ENCODE measurements at regions not wholly inside any gene's neighbourhood (a gene's known extent, or its start where the extent isn't known, plus 50 kb on each side); places are given as distances from the start of the nearest gene placed in this dataset.

- DNase-seq (ENCODE audit: extremely low spot score, unreplicated experiment) = no peak
- TF ChIP-seq, protein P1, sequence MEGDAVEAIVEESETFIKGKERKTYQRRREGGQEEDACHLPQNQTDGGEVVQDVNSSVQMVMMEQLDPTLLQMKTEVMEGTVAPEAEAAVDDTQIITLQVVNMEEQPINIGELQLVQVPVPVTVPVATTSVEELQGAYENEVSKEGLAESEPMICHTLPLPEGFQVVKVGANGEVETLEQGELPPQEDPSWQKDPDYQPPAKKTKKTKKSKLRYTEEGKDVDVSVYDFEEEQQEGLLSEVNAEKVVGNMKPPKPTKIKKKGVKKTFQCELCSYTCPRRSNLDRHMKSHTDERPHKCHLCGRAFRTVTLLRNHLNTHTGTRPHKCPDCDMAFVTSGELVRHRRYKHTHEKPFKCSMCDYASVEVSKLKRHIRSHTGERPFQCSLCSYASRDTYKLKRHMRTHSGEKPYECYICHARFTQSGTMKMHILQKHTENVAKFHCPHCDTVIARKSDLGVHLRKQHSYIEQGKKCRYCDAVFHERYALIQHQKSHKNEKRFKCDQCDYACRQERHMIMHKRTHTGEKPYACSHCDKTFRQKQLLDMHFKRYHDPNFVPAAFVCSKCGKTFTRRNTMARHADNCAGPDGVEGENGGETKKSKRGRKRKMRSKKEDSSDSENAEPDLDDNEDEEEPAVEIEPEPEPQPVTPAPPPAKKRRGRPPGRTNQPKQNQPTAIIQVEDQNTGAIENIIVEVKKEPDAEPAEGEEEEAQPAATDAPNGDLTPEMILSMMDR (IDR thresholded peaks at IDR 0.05) = no peak
- H3K4me1 Mint-ChIP-seq (ENCODE audit: unreplicated experiment) = no peaks in the 10 kb centered on the region
- H3K27ac Mint-ChIP-seq (ENCODE audit: unreplicated experiment) = no peak overlapping the region
- H3K27me3 Mint-ChIP-seq (ENCODE audit: unreplicated experiment) = no peaks in the 10 kb centered on the region
- H3K4me3 Mint-ChIP-seq (ENCODE audit: unreplicated experiment) = no peak overlapping the region
- H3K9me3 Mint-ChIP-seq (ENCODE audit: unreplicated experiment) = peaks cover 34% of the 10 kb centered on the region
- no peaks in the 10 kb centered on the region for H3K36me3 Mint-ChIP-seq (ENCODE audit: unreplicated experiment)
Measured at GRCh38 chr5:2335733-2336515, 415.6 kb downstream of the IRX2 start.

DNA sequence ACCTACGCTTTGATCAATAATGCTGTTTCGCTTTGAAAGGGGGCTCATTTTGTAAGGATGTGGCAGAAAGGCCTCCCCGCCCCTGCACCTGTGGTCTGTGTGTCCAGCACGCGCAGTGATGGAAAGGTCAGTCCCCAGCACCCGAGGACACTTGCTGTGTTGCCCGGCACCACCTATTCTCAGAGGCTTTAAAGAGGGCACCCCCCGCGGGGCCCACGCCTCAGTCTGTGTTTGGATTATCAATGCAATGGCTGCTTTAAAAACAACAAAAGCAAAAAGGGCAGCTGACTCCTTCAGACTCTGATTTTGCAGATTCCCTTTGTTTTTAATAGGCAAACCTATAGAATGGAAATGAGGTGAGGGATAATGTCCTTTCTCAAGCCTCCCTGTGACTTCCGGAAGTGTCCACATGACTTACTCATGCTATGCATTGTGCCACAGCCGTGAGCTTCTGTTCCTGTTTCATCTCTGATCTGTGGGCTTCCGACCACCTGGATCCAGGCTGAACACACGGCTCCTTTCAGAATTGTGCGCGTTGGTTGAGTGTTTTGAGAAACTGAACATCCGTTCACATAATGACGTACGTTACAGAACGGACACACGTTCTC lies 416.2 kb downstream of the IRX2 start:
- peaks cover 33% of the 10 kb centered on the region for H3K9me3 Mint-ChIP-seq (ENCODE audit: unreplicated experiment)
- no peaks in the 10 kb centered on the region for H3K4me1 Mint-ChIP-seq (ENCODE audit: unreplicated experiment)

GRCh38 chr5:2334719-2335118 lies 416.8 kb downstream of the IRX2 start:
- no peak for DNase-seq (ENCODE audit: extremely low spot score, unreplicated experiment)
- Mint-ChIP-seq H3K4me1 (ENCODE audit: unreplicated experiment) (no peaks in the 10 kb centered on the region), H3K4me3 (ENCODE audit: unreplicated experiment) (no peak overlapping the region), H3K27me3 (ENCODE audit: unreplicated experiment) (no peaks in the 10 kb centered on the region), H3K27ac (ENCODE audit: unreplicated experiment) (no peak overlapping the region), H3K9me3 (ENCODE audit: unreplicated experiment) (peaks cover 33% of the 10 kb centered on the region), H3K36me3 (ENCODE audit: unreplicated experiment) (no peaks in the 10 kb centered on the region)
- TF ChIP-seq, protein P1 (IDR thresholded peaks at IDR 0.05) = no peak

More for the DNA sequence above, 416.2 kb downstream of the IRX2 start:
- TF ChIP-seq, protein P1 (IDR thresholded peaks at IDR 0.05) = no peak
- DNase-seq (ENCODE audit: extremely low spot score, unreplicated experiment) = no peak
- Mint-ChIP-seq H3K36me3 (ENCODE audit: unreplicated experiment) (no peaks in the 10 kb centered on the region), H3K27me3 (ENCODE audit: unreplicated experiment) (no peaks in the 10 kb centered on the region), H3K4me3 (ENCODE audit: unreplicated experiment) (no peak overlapping the region), H3K27ac (ENCODE audit: unreplicated experiment) (no peak overlapping the region)

- H3K27ac Mint-ChIP-seq (ENCODE audit: unreplicated experiment) = no peak overlapping the region
- TF ChIP-seq, protein P1 (IDR thresholded peaks at IDR 0.05) = no peak
- H3K27me3 Mint-ChIP-seq (ENCODE audit: unreplicated experiment) = no peaks in the 10 kb centered on the region
- no peaks in the 10 kb centered on the region for H3K4me1 Mint-ChIP-seq (ENCODE audit: unreplicated experiment)
- H3K9me3 Mint-ChIP-seq (ENCODE audit: unreplicated experiment) = peaks cover 39% of the 10 kb centered on the region
- no peak overlapping the region for H3K4me3 Mint-ChIP-seq (ENCODE audit: unreplicated experiment)
- H3K36me3 Mint-ChIP-seq (ENCODE audit: unreplicated experiment) = no peaks in the 10 kb centered on the region
- no peak for DNase-seq (ENCODE audit: extremely low spot score, unreplicated experiment)
Measured at GRCh38 chr5:2333291-2333690, 418.2 kb downstream of the IRX2 start.

GRCh38 chr5:2332521-2332920 lies 419.0 kb downstream of the IRX2 start:
- H3K27me3 Mint-ChIP-seq (ENCODE audit: unreplicated experiment) = no peaks in the 10 kb centered on the region
- peaks cover 36% of the 10 kb centered on the region for H3K9me3 Mint-ChIP-seq (ENCODE audit: unreplicated experiment)
- TF ChIP-seq, protein P1 (IDR thresholded peaks at IDR 0.05) = no peak
- H3K27ac Mint-ChIP-seq (ENCODE audit: unreplicated experiment) = no peak overlapping the region
- no peaks in the 10 kb centered on the region for H3K36me3 Mint-ChIP-seq (ENCODE audit: unreplicated experiment)
- no peak for DNase-seq (ENCODE audit: extremely low spot score, unreplicated experiment)
- no peaks in the 10 kb centered on the region for H3K4me1 Mint-ChIP-seq (ENCODE audit: unreplicated experiment)
- no peak overlapping the region for H3K4me3 Mint-ChIP-seq (ENCODE audit: unreplicated experiment)
